IPS DF 6.9 (cell line): ENCODE measurements at regions not wholly inside any gene's neighbourhood (a gene's known extent, or its start where the extent isn't known, plus 50 kb on each side); places are given as distances from the start of the nearest gene placed in this dataset.

Experiments
- DNase-seq: peaks from one replicate; pipeline ENCODE4 v3.0.0-alpha.2; 2013; ENCODE audit warnings: low read depth, low spot score
- H3K27ac ChIP-seq: one replicate; pipeline ENCODE4 v1.5.1; 2013; ENCODE audit warnings: low read length, control low read depth
- H3K27me3 ChIP-seq: 2 replicates; pipeline ENCODE4 v1.6.1; 2013; ENCODE audit warnings: mild to moderate bottlenecking, low read length; ENCODE audit not compliant: control insufficient read depth, insufficient read depth
- H3K36me3 ChIP-seq: 2 replicates; pipeline ENCODE4 v1.6.1; 2013; ENCODE audit warnings: low read length; ENCODE audit not compliant: control insufficient read depth, insufficient read depth
- H3K4me1 ChIP-seq: 2 replicates; pipeline ENCODE4 v1.6.1; 2013; ENCODE audit warnings: low read length; ENCODE audit not compliant: control insufficient read depth, insufficient read depth
- H3K4me3 ChIP-seq: 2 replicates; pipeline ENCODE4 v1.5.1; 2013; ENCODE audit warnings: mild to moderate bottlenecking, low read length
- H3K9me3 ChIP-seq: 2 replicates; pipeline ENCODE4 v1.6.1; 2013; ENCODE audit warnings: low read length, inconsistent platforms; ENCODE audit not compliant: control insufficient read depth, insufficient read depth
- WGBS: extraction: QIAGEN DNeasy Blood & Tissue Kit; methylation state at CpG from one replicate; pipeline ENCODE4 v1.1.7; 2013; ENCODE audit warnings: mixed read lengths, missing lambda C conversion rate; ENCODE audit not compliant: insufficient read length, insufficient coverage; 5-methylcytosine and 5-hydroxymethylcytosine counted together

DNA sequence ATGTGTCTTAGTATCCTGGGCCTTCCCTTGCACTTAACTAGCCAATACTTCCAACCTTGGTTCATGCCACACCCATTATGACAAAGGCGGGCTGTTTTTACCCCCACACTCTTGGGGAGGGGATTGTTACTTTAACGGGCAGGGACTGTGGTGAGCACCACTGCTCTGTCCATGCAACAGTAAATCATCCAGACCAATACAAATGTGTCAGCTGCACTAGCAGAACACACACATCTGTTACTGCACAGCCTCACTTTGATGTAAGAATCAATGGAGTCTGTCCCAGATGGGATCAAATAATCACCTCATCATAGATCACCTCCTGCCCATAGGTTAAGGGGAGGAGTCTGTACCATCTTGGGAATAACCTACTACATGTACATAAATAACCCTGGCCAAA lies 58.1 kb downstream of the NPAP1 start:
- peaks cover 3% of the 10 kb centered on the region for H3K9me3 ChIP-seq
- DNase-seq = no peak

DNA sequence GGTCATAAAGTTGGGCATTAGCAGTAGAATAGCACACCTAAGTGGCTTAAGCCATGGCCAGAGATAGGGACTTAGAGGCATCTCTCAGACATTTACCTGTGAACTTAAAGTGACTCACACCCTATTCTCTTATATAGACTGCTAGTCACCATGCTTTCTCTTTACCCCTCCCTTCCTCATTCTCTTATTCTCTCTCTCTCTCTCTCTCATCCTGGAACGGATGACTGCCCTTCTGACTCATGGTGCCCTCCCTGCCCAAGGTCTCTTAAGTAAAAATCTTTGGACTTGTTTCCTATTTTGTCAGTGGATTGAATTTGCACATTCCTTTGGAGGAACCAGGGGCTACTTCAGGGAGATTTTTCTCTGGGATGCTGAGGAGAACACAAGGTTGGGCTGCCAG lies 58.8 kb downstream of the NPAP1 start:
- no peak for DNase-seq
- Histone ChIP-seq H3K36me3 (no peaks in the 10 kb centered on the region), H3K4me1 (no peaks in the 10 kb centered on the region), H3K4me3 (no peak overlapping the region), H3K9me3 (peaks cover 2% of the 10 kb centered on the region), H3K27me3 (no peaks in the 10 kb centered on the region), H3K27ac (no peak overlapping the region)
- no CpG with 5 or more reads among the region's 1 CpG for WGBS

More for the DNA sequence above, 58.1 kb downstream of the NPAP1 start:
- H3K4me1 ChIP-seq = no peaks in the 10 kb centered on the region
- no peak overlapping the region for H3K27ac ChIP-seq
- H3K36me3 ChIP-seq = no peaks in the 10 kb centered on the region
- no peaks in the 10 kb centered on the region for H3K27me3 ChIP-seq
- no CpG with 5 or more reads among the region's 2 CpGs for WGBS
- no peak overlapping the region for H3K4me3 ChIP-seq

DNA sequence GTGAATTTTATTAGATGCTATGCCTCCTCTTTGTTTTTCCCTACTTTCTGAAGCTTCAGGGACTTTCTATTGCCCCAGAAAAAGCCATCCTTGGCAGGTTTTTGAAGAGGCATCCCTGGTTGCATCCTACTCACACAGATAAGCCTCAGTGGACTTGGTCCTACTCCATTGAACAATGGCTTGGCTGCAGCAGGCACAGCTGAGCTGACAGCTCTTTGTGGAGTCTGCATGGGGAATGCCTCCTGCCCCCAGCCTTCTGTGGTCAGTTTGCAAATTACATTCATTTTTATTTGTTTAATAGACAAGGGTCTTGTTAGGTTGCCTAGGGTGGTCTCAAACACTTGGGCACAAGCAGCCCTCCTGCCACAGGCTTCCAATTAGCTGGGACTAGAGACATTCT lies 69.7 kb downstream of the NPAP1 start:
- no peak for DNase-seq
- Histone ChIP-seq H3K27me3 (no peaks in the 10 kb centered on the region), H3K9me3 (peaks cover 1% of the 10 kb centered on the region; the same call in 1 of the 2 replicates), H3K27ac (no peak overlapping the region), H3K4me1 (no peaks in the 10 kb centered on the region), H3K4me3 (no peak overlapping the region), H3K36me3 (no peaks in the 10 kb centered on the region)

DNA sequence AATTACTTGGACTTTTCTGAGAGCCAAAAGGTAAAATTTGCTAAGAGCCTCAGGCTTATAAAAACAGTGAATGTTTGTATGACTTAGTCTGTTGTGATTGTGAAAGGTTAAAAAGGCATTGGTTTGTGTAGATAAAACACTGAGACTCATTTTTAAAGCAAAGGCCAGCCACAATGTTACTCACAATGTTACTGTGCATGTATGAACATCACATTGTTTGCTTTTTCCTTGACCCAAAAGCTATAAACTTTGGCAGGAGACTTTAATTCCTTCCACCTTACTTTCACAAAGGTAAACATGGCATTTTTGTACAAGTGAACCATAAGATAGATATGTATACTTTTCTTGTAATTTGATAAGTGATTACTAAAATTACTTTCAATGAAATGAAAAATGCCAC lies 70.5 kb downstream of the NPAP1 start:
- H3K27ac ChIP-seq = no peak overlapping the region
- H3K27me3 ChIP-seq = no peaks in the 10 kb centered on the region
- DNase-seq = no peak
- no peaks in the 10 kb centered on the region for H3K36me3 ChIP-seq
- peaks cover 1% of the 10 kb centered on the region; the same call in 1 of the 2 replicates for H3K9me3 ChIP-seq
- no peaks in the 10 kb centered on the region for H3K4me1 ChIP-seq
- no peak overlapping the region for H3K4me3 ChIP-seq

DNA sequence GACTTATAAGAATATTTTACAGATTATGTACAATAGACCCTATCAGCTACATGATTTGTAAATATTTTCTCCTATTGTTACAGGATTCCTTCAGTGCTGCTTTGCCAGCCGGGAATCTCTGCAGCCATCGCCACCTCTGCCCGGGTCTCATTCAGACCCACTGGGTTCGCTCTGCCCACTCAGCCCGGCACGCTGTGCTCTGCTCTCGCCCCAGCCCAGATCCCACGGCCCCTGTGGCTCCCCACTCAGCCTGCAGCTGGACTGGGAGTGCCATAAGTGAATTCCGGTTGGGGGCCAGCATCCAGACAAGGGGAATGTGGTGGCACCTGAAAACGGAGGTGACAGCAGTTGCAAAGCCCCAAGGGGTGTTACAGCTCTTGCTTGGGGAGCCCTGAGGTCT lies 71.8 kb downstream of the NPAP1 start:
- WGBS = no CpG with 5 or more reads among the region's 10 CpGs
- Histone ChIP-seq H3K9me3 (peaks cover 1% of the 10 kb centered on the region; the same call in 1 of the 2 replicates), H3K27me3 (no peaks in the 10 kb centered on the region), H3K4me1 (no peaks in the 10 kb centered on the region), H3K27ac (no peak overlapping the region), H3K36me3 (no peaks in the 10 kb centered on the region), H3K4me3 (no peak overlapping the region)
- no peak for DNase-seq

DNA sequence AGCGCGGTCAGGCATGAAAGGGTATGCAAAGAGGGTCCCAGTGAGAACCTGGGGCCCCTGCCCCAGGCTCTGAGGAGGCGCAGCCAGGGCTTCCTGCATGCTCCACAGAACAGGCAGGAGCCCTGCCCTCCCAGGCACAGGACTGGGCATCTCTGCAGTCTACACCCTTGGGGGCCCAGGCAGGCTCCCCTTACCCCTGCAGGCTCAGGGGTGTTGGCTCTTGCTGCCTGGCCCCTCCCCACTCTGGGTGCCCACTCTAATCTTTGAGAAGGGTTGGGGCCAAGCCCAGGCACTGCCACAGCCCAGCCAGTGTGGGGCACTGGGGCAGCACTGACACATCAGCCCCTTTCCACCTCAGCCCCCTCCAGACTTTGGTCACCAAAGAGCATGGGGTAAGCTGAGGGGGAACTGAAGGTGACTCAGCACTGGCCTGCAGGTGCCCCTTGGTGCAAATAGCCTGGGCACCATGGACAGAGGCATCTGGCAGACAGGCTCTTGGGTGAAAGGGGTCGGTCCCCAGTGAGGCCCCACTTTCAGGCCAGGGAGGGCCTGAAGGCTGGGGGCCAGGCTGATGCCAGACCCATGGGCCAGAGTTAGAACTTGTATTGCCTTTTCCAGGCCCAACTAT lies 73.4 kb downstream of the NPAP1 start:
- Histone ChIP-seq H3K4me3 (no peak overlapping the region), H3K9me3 (peaks cover 1% of the 10 kb centered on the region; the same call in 1 of the 2 replicates), H3K27ac (no peak overlapping the region), H3K36me3 (no peaks in the 10 kb centered on the region), H3K27me3 (no peaks in the 10 kb centered on the region), H3K4me1 (no peaks in the 10 kb centered on the region)
- DNase-seq = no peak
- WGBS = no CpG with 5 or more reads among the region's 4 CpGs

DNA sequence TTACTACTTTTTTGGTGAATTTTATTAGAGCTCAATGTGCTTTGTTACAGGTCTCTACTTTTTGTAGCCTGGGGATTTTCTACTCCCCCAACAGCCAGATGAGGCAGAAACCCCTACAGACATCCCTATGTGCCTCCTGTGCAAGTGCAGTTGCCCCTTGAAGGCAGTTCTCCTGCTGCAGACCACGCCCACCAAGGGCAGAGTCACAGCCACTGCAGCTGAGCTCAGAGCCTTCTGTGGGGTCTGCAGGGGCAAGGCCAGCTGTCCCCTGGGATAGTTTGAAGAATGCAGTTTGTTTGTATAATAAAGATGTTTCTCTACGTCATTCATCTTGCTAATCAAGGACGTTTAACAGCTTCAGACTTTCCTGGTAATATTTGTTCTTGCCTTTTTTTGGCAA lies 76.8 kb downstream of the NPAP1 start:
- WGBS = no CpG with 5 or more reads among the region's 3 CpGs
- no peak overlapping the region for H3K27ac ChIP-seq

DNA sequence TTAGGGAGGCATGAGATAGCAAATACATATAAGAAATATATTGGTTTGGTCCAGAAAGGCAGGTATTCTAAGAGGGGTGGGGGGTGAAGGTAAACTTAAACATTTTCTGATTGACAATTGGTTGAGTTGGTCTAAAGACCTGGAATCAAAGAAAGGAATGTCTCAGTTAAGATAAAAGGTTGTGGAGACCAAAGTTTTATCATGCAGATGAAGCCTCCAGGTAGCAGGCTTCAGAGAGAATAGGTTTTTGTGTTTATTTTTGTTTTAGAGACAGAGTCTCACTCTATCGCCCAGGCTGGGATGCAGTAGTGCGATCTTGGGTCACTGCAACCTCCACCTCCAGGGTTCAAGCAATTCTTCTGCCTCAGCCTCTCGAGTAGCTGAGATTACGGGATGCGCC lies 80.5 kb downstream of the NPAP1 start:
- no peak overlapping the region for H3K4me3 ChIP-seq
- no peaks in the 10 kb centered on the region for H3K27me3 ChIP-seq
- DNase-seq = no peak
- no peaks in the 10 kb centered on the region for H3K9me3 ChIP-seq
- no CpG with 5 or more reads among the region's 5 CpGs for WGBS
- no peaks in the 10 kb centered on the region for H3K36me3 ChIP-seq
- no peak overlapping the region for H3K27ac ChIP-seq
- no peaks in the 10 kb centered on the region for H3K4me1 ChIP-seq

More for the DNA sequence above, 76.8 kb downstream of the NPAP1 start:
- no peaks in the 10 kb centered on the region for H3K36me3 ChIP-seq
- H3K9me3 ChIP-seq = peaks cover 1% of the 10 kb centered on the region; the same call in 1 of the 2 replicates
- no peak for DNase-seq
- H3K4me3 ChIP-seq = no peak overlapping the region
- no peaks in the 10 kb centered on the region for H3K4me1 ChIP-seq
- H3K27me3 ChIP-seq = no peaks in the 10 kb centered on the region

DNA sequence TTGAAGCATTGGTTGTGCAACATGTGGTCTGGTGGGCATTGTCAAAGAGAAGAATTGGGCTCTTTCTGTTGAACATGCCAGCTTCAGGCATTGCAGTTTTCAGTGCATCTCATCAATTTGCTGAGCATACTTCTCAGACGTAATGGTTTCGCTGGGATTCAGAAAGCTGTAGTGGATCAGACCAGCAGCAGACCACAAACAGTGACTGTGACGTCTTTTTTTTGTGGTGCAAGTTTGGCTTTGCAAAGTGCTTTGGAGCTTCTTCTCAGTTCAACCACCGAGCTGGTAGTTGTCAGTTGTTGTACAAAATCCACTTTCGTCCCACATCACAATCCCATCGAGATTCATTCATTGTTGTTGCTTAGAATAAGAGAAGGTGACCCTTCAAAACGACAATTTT lies 84.5 kb downstream of the NPAP1 start:
- Histone ChIP-seq H3K4me1 (no peaks in the 10 kb centered on the region), H3K36me3 (no peaks in the 10 kb centered on the region), H3K9me3 (no peaks in the 10 kb centered on the region), H3K27ac (no peak overlapping the region), H3K27me3 (no peaks in the 10 kb centered on the region), H3K4me3 (no peak overlapping the region)
- no peak for DNase-seq
- no CpG with 5 or more reads among the region's 7 CpGs for WGBS

DNA sequence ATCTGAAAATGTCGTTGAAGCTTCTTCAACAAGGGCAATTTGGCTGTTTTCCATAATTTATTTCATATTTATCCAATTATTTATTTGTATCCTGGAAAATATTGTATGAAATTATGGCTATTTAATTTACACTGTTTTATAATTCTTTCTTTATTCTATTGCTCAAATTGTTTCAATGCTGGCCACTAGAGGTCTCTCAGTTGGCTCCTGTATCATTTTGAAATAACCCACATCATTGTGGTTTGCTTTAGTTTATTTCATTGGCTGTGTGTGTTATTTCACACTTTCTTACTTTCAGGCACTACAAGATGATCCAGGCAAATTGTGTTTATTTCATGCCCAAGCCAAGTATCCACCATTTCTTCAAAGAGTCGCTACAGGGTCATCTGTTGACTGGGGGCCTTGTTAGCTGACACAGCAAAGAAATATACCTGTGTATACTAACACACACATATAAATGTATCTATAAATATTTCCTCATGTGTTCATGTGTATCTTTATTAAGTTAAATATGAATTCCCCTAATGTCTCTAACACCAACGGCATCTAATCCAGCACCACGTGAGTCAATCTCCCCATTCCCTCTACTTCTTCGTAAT lies 86.2 kb downstream of the NPAP1 start:
- no peak for DNase-seq
- H3K27ac ChIP-seq = no peak overlapping the region

DNA sequence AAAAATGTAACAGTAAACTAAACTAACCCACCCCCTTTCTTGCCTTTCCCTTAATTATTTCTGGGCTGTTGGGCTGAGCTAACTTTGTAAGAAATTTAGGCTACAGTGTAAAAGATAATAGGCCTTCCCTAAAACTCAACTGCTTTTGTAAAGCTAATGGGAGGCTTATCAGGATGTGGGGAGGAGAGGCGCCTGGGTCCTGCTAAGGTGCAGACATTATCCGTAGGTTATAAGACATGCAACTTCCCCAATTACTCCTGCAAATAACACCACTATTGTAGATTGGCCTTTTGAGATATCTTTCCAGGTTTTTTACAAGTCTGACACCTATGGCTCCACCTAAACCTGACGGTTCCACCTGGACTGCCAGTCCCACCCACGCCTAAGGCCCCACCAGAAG lies 88.3 kb downstream of the NPAP1 start:
- Histone ChIP-seq H3K27me3 (no peaks in the 10 kb centered on the region), H3K9me3 (no peaks in the 10 kb centered on the region), H3K27ac (no peak overlapping the region), H3K4me1 (no peaks in the 10 kb centered on the region), H3K36me3 (no peaks in the 10 kb centered on the region), H3K4me3 (no peak overlapping the region)
- DNase-seq = no peak
- no CpG with 5 or more reads among the region's 4 CpGs for WGBS

More for the DNA sequence above, 86.2 kb downstream of the NPAP1 start:
- Histone ChIP-seq H3K4me1 (no peaks in the 10 kb centered on the region), H3K36me3 (no peaks in the 10 kb centered on the region), H3K9me3 (no peaks in the 10 kb centered on the region), H3K4me3 (no peak overlapping the region), H3K27me3 (no peaks in the 10 kb centered on the region)
- WGBS = no CpG with 5 or more reads among the region's 5 CpGs
